ENCODE measurements at regions not wholly inside any gene's neighbourhood (a gene's known extent, or its start where the extent isn't known, plus 50 kb on each side); places are given as distances from the start of the nearest gene placed in this dataset.

DNA sequence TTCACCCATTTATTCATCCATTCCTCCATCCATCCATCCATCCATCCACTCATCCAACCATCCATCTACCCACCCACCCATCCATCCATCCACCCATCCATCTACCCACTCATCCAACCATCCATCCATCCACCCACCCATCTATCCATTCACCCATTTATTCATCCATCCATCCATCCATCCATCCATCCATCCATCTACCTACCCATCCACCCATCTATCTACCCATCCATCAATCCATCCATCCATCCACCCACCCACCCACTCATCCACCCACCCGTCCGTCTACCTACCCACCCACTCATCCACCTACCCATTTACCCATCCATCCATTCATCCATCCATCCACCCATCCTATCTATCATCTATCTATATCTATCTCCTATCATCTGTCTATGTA lies 169.4 kb upstream of the SHH start:
- Histone ChIP-seq H3K79me2 (replicated peaks; ENCODE audit: insufficient read depth) (no peaks in the 10 kb centered on the region), H3K9me2 (ENCODE audit: insufficient read depth) (no peaks in the 10 kb centered on the region), H3K4me3 (no peak overlapping the region), H3K27me3 (ENCODE audit: insufficient read depth) (no peaks in the 10 kb centered on the region), H3K4me2 (no peak overlapping the region), H2AFZ (no peak overlapping the region), H4K20me1 (replicated peaks; ENCODE audit: insufficient read depth) (no peaks in the 10 kb centered on the region), H3F3A (replicated peaks; ENCODE audit: low read depth) (no peaks in the 10 kb centered on the region), H3K4me1 (ENCODE audit: insufficient read depth) (no peaks in the 10 kb centered on the region), H3K27ac (ENCODE audit: low read depth) (no peak overlapping the region), H3K36me3 (ENCODE audit: insufficient read depth) (no peaks in the 10 kb centered on the region)
- TF ChIP-seq EZH2phosphoT487 (IDR thresholded peaks at IDR 0.05; ENCODE audit: unreplicated experiment): no peak
- TF ChIP-seq, protein P1, sequence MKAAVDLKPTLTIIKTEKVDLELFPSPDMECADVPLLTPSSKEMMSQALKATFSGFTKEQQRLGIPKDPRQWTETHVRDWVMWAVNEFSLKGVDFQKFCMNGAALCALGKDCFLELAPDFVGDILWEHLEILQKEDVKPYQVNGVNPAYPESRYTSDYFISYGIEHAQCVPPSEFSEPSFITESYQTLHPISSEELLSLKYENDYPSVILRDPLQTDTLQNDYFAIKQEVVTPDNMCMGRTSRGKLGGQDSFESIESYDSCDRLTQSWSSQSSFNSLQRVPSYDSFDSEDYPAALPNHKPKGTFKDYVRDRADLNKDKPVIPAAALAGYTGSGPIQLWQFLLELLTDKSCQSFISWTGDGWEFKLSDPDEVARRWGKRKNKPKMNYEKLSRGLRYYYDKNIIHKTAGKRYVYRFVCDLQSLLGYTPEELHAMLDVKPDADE (IDR thresholded peaks at IDR 0.05): no peak
- no peak for TF ChIP-seq EZH2 (IDR thresholded peaks at IDR 0.05; ENCODE audit: low read depth, unreplicated experiment)
- TF ChIP-seq STAT1 (IDR thresholded peaks at IDR 0.05; ENCODE audit: unreplicated experiment): no peak
- TF ChIP-seq, protein P2, sequence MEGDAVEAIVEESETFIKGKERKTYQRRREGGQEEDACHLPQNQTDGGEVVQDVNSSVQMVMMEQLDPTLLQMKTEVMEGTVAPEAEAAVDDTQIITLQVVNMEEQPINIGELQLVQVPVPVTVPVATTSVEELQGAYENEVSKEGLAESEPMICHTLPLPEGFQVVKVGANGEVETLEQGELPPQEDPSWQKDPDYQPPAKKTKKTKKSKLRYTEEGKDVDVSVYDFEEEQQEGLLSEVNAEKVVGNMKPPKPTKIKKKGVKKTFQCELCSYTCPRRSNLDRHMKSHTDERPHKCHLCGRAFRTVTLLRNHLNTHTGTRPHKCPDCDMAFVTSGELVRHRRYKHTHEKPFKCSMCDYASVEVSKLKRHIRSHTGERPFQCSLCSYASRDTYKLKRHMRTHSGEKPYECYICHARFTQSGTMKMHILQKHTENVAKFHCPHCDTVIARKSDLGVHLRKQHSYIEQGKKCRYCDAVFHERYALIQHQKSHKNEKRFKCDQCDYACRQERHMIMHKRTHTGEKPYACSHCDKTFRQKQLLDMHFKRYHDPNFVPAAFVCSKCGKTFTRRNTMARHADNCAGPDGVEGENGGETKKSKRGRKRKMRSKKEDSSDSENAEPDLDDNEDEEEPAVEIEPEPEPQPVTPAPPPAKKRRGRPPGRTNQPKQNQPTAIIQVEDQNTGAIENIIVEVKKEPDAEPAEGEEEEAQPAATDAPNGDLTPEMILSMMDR (conservative IDR thresholded peaks at IDR 0.05; ENCODE audit: low read depth in 2 of 2): no peak
- no peak for TF ChIP-seq CREB1 (CRISPR knock-in tag; IDR thresholded peaks at IDR 0.05; ENCODE audit: low read depth)
- TF ChIP-seq, protein P3, sequence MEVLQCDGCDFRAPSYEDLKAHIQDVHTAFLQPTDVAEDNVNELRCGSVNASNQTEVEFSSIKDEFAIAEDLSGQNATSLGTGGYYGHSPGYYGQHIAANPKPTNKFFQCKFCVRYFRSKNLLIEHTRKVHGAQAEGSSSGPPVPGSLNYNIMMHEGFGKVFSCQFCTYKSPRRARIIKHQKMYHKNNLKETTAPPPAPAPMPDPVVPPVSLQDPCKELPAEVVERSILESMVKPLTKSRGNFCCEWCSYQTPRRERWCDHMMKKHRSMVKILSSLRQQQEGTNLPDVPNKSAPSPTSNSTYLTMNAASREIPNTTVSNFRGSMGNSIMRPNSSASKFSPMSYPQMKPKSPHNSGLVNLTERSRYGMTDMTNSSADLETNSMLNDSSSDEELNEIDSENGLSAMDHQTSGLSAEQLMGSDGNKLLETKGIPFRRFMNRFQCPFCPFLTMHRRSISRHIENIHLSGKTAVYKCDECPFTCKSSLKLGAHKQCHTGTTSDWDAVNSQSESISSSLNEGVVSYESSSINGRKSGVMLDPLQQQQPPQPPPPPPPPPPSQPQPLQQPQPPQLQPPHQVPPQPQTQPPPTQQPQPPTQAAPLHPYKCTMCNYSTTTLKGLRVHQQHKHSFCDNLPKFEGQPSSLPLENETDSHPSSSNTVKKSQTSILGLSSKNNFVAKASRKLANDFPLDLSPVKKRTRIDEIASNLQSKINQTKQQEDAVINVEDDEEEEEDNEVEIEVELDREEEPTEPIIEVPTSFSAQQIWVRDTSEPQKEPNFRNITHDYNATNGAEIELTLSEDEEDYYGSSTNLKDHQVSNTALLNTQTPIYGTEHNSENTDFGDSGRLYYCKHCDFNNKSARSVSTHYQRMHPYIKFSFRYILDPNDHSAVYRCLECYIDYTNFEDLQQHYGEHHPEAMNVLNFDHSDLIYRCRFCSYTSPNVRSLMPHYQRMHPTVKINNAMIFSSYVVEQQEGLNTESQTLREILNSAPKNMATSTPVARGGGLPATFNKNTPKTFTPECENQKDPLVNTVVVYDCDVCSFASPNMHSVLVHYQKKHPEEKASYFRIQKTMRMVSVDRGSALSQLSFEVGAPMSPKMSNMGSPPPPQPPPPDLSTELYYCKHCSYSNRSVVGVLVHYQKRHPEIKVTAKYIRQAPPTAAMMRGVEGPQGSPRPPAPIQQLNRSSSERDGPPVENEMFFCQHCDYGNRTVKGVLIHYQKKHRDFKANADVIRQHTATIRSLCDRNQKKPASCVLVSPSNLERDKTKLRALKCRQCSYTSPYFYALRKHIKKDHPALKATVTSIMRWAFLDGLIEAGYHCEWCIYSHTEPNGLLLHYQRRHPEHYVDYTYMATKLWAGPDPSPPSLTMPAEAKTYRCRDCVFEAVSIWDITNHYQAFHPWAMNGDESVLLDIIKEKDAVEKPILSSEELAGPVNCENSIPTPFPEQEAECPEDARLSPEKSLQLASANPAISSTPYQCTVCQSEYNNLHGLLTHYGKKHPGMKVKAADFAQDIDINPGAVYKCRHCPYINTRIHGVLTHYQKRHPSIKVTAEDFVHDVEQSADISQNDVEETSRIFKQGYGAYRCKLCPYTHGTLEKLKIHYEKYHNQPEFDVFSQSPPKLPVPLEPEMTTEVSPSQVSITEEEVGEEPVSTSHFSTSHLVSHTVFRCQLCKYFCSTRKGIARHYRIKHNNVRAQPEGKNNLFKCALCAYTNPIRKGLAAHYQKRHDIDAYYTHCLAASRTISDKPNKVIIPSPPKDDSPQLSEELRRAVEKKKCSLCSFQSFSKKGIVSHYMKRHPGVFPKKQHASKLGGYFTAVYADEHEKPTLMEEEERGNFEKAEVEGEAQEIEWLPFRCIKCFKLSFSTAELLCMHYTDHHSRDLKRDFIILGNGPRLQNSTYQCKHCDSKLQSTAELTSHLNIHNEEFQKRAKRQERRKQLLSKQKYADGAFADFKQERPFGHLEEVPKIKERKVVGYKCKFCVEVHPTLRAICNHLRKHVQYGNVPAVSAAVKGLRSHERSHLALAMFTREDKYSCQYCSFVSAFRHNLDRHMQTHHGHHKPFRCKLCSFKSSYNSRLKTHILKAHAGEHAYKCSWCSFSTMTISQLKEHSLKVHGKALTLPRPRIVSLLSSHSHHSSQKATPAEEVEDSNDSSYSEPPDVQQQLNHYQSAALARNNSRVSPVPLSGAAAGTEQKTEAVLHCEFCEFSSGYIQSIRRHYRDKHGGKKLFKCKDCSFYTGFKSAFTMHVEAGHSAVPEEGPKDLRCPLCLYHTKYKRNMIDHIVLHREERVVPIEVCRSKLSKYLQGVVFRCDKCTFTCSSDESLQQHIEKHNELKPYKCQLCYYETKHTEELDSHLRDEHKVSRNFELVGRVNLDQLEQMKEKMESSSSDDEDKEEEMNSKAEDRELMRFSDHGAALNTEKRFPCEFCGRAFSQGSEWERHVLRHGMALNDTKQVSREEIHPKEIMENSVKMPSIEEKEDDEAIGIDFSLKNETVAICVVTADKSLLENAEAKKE (CRISPR knock-in tag; IDR thresholded peaks at IDR 0.05): no peak
- no peak for TF ChIP-seq ZNF114 (CRISPR knock-in tag; IDR thresholded peaks at IDR 0.05)
- no peak for TF ChIP-seq ZNF331 (CRISPR knock-in tag; IDR thresholded peaks at IDR 0.05; ENCODE audit: low read depth)
- TF ChIP-seq NANOG (IDR thresholded peaks at IDR 0.05; ENCODE audit: borderline replicate concordance): no peak
- Mint-ChIP-seq H3K36me3 (ENCODE audit: low read depth) (no peaks in the 10 kb centered on the region), H3K27me3 (ENCODE audit: insufficient read depth, low read depth, poor library complexity) (peaks cover 5% of the 10 kb centered on the region), H3K9me3 (peaks cover 3% of the 10 kb centered on the region; the same call in 2 of the 3 replicates), H3K27ac (no peak overlapping the region), H3K4me3 (no peak overlapping the region), H3K4me1 (no peaks in the 10 kb centered on the region)
- ATAC-seq: no peak
- no peak for DNase-seq (ENCODE audit: low spot score)

Data from GM23338 (cell line).